Karpas-422 (cell line): ENCODE measurements at regions not wholly inside any gene's neighbourhood (a gene's known extent, or its start where the extent isn't known, plus 50 kb on each side); places are given as distances from the start of the nearest gene placed in this dataset.

Experiments
- DNase-seq: peaks from one replicate; pipeline ENCODE4 v3.0.0-alpha.2; 2015
- H2AFZ ChIP-seq: fragments of 200-600 bp; sonication (generic); 2 replicates; pipeline ENCODE4 v1.6.1; 2014; ENCODE audit warnings: antibody characterized with exemption, low read length, mixed read lengths
- H3K27ac ChIP-seq: fragments of 200-600 bp; sonication (generic); 2 replicates; pipeline ENCODE4 v1.5.1; 2014; ENCODE audit warnings: mild to moderate bottlenecking, low read length, moderate library complexity
- H3K27me3 ChIP-seq: fragments of 200-600 bp; sonication (generic); 2 replicates; pipeline ENCODE4 v1.6.1; 2014; ENCODE audit warnings: low read length, mixed read lengths
- H3K36me3 ChIP-seq: fragments of 200-600 bp; sonication (generic); 2 replicates; pipeline ENCODE4 v1.6.1; 2014; ENCODE audit warnings: low read length, mixed read lengths; ENCODE audit not compliant: insufficient read depth
- H3K4me1 ChIP-seq: fragments of 200-600 bp; sonication (generic); 2 replicates; pipeline ENCODE4 v1.6.1; 2014; ENCODE audit warnings: mild to moderate bottlenecking, low read length, mixed read lengths
- H3K4me2 ChIP-seq: fragments of 200-600 bp; sonication (generic); 2 replicates; pipeline ENCODE4 v1.6.1; 2014; ENCODE audit warnings: low read length, low read depth, mild to moderate bottlenecking; ENCODE audit not compliant: poor library complexity, severe bottlenecking
- H3K4me3 ChIP-seq: fragments of 200-600 bp; sonication (generic); 2 replicates; pipeline ENCODE4 v1.5.1; 2014; ENCODE audit warnings: mild to moderate bottlenecking, antibody characterized with exemption, low read length, mixed read lengths
- H3K79me2 ChIP-seq: fragments of 200-600 bp; sonication (generic); 2 replicates; pipeline ENCODE4 v1.6.1; 2014; ENCODE audit warnings: mild to moderate bottlenecking, low read length, mixed read lengths
- H3K9ac ChIP-seq: fragments of 200-600 bp; sonication (generic); 2 replicates; pipeline ENCODE4 v1.6.0; 2014; ENCODE audit warnings: low read length
- H3K9me2 ChIP-seq: fragments of 200-600 bp; sonication (generic), shearing (Covaris generic); replicated peaks from 2 replicates; pipeline ENCODE4 v1.6.0; 2014; ENCODE audit warnings: mild to moderate bottlenecking, low read length, moderate library complexity; ENCODE audit not compliant: insufficient read depth
- H3K9me3 ChIP-seq: fragments of 300-700, 200-600 bp; sonication (generic); 2 replicates; pipeline ENCODE4 v1.6.1; 2014; ENCODE audit warnings: low read length, mixed read lengths
- H4K20me1 ChIP-seq: fragments of 200-600 bp; sonication (generic); 2 replicates; pipeline ENCODE4 v1.6.1; 2014; ENCODE audit warnings: mild to moderate bottlenecking, antibody characterized with exemption, low read length, low read depth; ENCODE audit not compliant: insufficient read depth

GRCh38 chr4:187460016-187460415, 535.6 kb upstream of the ZFP42 start:
- no peak overlapping the region for H3K9ac ChIP-seq
- H4K20me1 ChIP-seq: no peaks in the 10 kb centered on the region
- no peaks in the 10 kb centered on the region for H3K79me2 ChIP-seq
- no peak overlapping the region for H3K27ac ChIP-seq
- H3K4me3 ChIP-seq: no peak overlapping the region
- no peak overlapping the region for H2AFZ ChIP-seq
- no peaks in the 10 kb centered on the region for H3K36me3 ChIP-seq
- H3K9me3 ChIP-seq: no peaks in the 10 kb centered on the region
- no peaks in the 10 kb centered on the region for H3K4me1 ChIP-seq
- H3K27me3 ChIP-seq: no peaks in the 10 kb centered on the region
- H3K4me2 ChIP-seq: no peak overlapping the region
- no peak for DNase-seq
- no peaks in the 10 kb centered on the region for H3K9me2 ChIP-seq

DNA sequence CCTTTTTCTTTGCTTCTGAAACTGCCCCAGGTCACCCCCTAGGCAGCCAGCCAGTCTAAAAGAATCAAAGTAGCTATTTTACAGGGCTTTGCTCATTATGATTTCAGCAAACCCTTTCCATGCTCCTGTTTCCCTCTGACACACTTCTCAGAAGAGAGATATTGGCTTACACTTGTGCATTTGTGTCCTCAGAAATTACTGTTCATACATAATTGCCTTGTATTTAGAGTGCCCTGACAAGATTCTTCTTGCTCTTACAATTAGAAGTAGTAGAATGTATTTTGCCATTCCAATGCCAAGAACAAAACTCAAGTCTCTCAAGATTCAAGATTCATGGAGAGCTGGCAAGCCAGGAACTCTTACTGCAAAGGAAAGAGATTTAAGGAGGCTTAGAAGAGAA, 531.0 kb upstream of the ZFP42 start:
- Histone ChIP-seq H3K9me2 (no peaks in the 10 kb centered on the region), H3K4me3 (no peak overlapping the region), H3K27ac (no peak overlapping the region), H4K20me1 (no peaks in the 10 kb centered on the region), H3K9ac (no peak overlapping the region), H3K36me3 (no peaks in the 10 kb centered on the region), H3K4me1 (no peaks in the 10 kb centered on the region), H3K27me3 (no peaks in the 10 kb centered on the region), H3K9me3 (no peaks in the 10 kb centered on the region), H2AFZ (no peak overlapping the region), H3K4me2 (no peak overlapping the region), H3K79me2 (no peaks in the 10 kb centered on the region)
- no peak for DNase-seq

DNA sequence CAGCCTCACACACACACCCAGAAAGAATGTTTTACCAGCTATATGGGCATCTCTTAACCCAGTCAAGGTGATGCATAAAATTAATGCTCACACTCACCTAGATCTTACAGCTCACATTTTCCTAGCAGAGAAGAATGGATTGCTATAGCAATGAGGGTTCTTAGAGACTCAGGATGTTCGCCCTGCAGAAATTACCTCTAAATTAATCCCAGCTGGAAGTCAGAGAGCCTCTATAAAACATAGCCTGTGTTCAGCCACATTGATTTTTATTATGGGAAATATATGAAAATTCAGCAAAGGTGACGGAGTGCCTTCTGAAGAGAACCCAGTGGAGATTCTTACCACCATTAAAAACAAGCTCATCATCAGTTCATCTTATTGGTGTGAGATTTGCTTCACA, 528.3 kb upstream of the ZFP42 start:
- Histone ChIP-seq H2AFZ (no peak overlapping the region), H3K27ac (no peak overlapping the region), H3K27me3 (no peaks in the 10 kb centered on the region), H4K20me1 (no peaks in the 10 kb centered on the region), H3K9ac (no peak overlapping the region), H3K79me2 (no peaks in the 10 kb centered on the region), H3K4me2 (no peak overlapping the region), H3K36me3 (no peaks in the 10 kb centered on the region), H3K9me3 (no peaks in the 10 kb centered on the region), H3K4me3 (no peak overlapping the region), H3K9me2 (no peaks in the 10 kb centered on the region), H3K4me1 (no peaks in the 10 kb centered on the region)
- no peak for DNase-seq

- Histone ChIP-seq H3K36me3 (no peaks in the 10 kb centered on the region), H3K79me2 (no peaks in the 10 kb centered on the region), H3K4me2 (no peak overlapping the region), H4K20me1 (no peaks in the 10 kb centered on the region), H3K9me2 (no peaks in the 10 kb centered on the region), H3K9me3 (no peaks in the 10 kb centered on the region), H3K4me3 (no peak overlapping the region), H3K27ac (no peak overlapping the region), H2AFZ (no peak overlapping the region), H3K4me1 (no peaks in the 10 kb centered on the region), H3K27me3 (no peaks in the 10 kb centered on the region), H3K9ac (no peak overlapping the region)
- no peak for DNase-seq
These were observed 525.9 kb upstream of the ZFP42 start for GRCh38 chr4:187469627-187470026.

- no peak for DNase-seq
- Histone ChIP-seq H3K27ac (no peak overlapping the region), H2AFZ (no peak overlapping the region), H3K4me2 (no peak overlapping the region), H3K4me1 (no peaks in the 10 kb centered on the region), H3K4me3 (no peak overlapping the region), H3K36me3 (no peaks in the 10 kb centered on the region), H3K27me3 (no peaks in the 10 kb centered on the region), H3K9me3 (no peaks in the 10 kb centered on the region), H3K9me2 (no peaks in the 10 kb centered on the region), H3K9ac (no peak overlapping the region), H3K79me2 (no peaks in the 10 kb centered on the region), H4K20me1 (no peaks in the 10 kb centered on the region)
These were observed 525.5 kb upstream of the ZFP42 start for GRCh38 chr4:187470061-187470460.

DNA sequence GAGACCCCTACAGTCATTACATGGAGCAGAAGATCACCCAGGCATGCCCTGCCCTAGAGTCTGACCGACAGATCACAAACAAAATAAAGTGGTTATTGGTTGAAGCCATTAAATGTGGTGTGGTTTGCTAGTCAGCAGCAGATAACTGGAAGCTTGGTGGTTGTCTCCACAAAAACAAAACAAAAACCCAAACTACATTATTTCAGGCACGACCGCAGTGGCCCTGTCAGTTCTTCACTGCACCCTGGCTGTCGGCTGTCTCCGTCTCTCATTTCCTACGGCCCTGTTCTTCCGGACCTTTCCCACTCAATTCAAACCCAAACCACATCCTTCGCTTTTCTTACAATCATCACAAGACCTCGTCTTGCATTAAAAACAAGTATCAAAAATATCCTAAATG, 521.3 kb upstream of the ZFP42 start:
- H3K36me3 ChIP-seq: no peaks in the 10 kb centered on the region
- H3K9me3 ChIP-seq: no peaks in the 10 kb centered on the region
- H3K9ac ChIP-seq: no peak overlapping the region
- H4K20me1 ChIP-seq: no peaks in the 10 kb centered on the region
- no peak overlapping the region for H3K4me2 ChIP-seq
- H3K4me1 ChIP-seq: no peaks in the 10 kb centered on the region
- H3K27ac ChIP-seq: no peak overlapping the region
- H3K79me2 ChIP-seq: no peaks in the 10 kb centered on the region
- H3K4me3 ChIP-seq: no peak overlapping the region
- DNase-seq: no peak
- H3K27me3 ChIP-seq: no peaks in the 10 kb centered on the region
- H2AFZ ChIP-seq: no peak overlapping the region
- H3K9me2 ChIP-seq: no peaks in the 10 kb centered on the region

- Histone ChIP-seq H3K9me2 (no peaks in the 10 kb centered on the region), H3K27me3 (no peaks in the 10 kb centered on the region), H4K20me1 (no peaks in the 10 kb centered on the region), H3K9ac (no peak overlapping the region), H2AFZ (no peak overlapping the region), H3K4me3 (no peak overlapping the region), H3K79me2 (no peaks in the 10 kb centered on the region), H3K9me3 (no peaks in the 10 kb centered on the region), H3K4me2 (no peak overlapping the region), H3K36me3 (no peaks in the 10 kb centered on the region), H3K4me1 (no peaks in the 10 kb centered on the region), H3K27ac (no peak overlapping the region)
- DNase-seq: no peak
These were observed 519.7 kb upstream of the ZFP42 start for GRCh38 chr4:187475901-187476300.

DNA sequence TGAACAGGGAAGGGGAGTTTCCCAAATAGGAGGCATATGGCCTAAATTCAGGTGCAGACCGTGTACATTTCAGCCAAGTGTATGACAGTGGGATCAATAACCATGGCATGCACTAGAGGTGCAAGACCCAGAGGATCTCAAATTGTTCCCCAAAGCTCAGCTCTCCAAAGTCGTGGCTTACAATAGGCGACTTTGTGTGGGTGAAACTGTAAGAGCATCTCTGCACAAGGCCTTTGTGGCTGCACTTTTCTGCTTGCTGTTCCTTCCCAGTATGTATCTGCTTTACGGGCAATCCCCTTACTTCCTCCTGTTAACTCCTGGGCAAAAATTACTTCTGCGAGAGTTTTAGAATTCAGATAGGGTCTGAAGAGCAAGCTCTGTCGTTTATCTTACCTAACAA, 518.3 kb upstream of the ZFP42 start:
- Histone ChIP-seq H3K4me2 (no peak overlapping the region), H3K9ac (no peak overlapping the region), H2AFZ (no peak overlapping the region), H3K27me3 (no peaks in the 10 kb centered on the region), H3K9me2 (no peaks in the 10 kb centered on the region), H3K36me3 (no peaks in the 10 kb centered on the region), H3K4me1 (no peaks in the 10 kb centered on the region), H3K27ac (no peak overlapping the region), H3K79me2 (no peaks in the 10 kb centered on the region), H3K4me3 (no peak overlapping the region), H3K9me3 (no peaks in the 10 kb centered on the region), H4K20me1 (no peaks in the 10 kb centered on the region)
- no peak for DNase-seq
